ENCODE measurements at regions not wholly inside any gene's neighbourhood (a gene's known extent, or its start where the extent isn't known, plus 50 kb on each side); places are given as distances from the start of the nearest gene placed in this dataset.

GRCh38 chr6:112590326-112590725 is 243.2 kb downstream of the RFPL4B start:
- WGBS, 2 donors, result 74 to 80% methylated on average over 3 of the region's 3 CpGs
- H3K4me1 ChIP-seq, result no peaks in the 10 kb centered on the region
- no peak for TF ChIP-seq POLR2A (IDR thresholded peaks at IDR 0.05)
- no peaks in the 10 kb centered on the region for H3K36me3 ChIP-seq
- no peak overlapping the region for H3K4me3 ChIP-seq
- no peak for DNase-seq
- intact Hi-C loops (cut with DNase I), result no loop called here
- H3K27me3 ChIP-seq, result no peaks in the 10 kb centered on the region
- peaks cover 0 to 7% (median 0%) of the 10 kb centered on the region in 3 donors for H3K9me3 ChIP-seq
- no peak overlapping the region for H3K27ac ChIP-seq

- intact Hi-C loops (cut with DNase I), result no loop called here
- no peaks in the 10 kb centered on the region for H3K4me1 ChIP-seq
- H3K27me3 ChIP-seq, result no peaks in the 10 kb centered on the region
- peaks cover 0 to 7% (median 0%) of the 10 kb centered on the region in 3 donors for H3K9me3 ChIP-seq
- TF ChIP-seq POLR2A (IDR thresholded peaks at IDR 0.05), result no peak
- TF ChIP-seq, protein P1, sequence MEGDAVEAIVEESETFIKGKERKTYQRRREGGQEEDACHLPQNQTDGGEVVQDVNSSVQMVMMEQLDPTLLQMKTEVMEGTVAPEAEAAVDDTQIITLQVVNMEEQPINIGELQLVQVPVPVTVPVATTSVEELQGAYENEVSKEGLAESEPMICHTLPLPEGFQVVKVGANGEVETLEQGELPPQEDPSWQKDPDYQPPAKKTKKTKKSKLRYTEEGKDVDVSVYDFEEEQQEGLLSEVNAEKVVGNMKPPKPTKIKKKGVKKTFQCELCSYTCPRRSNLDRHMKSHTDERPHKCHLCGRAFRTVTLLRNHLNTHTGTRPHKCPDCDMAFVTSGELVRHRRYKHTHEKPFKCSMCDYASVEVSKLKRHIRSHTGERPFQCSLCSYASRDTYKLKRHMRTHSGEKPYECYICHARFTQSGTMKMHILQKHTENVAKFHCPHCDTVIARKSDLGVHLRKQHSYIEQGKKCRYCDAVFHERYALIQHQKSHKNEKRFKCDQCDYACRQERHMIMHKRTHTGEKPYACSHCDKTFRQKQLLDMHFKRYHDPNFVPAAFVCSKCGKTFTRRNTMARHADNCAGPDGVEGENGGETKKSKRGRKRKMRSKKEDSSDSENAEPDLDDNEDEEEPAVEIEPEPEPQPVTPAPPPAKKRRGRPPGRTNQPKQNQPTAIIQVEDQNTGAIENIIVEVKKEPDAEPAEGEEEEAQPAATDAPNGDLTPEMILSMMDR (IDR thresholded peaks at IDR 0.05), result no peak
- DNase-seq, result no peak
- no peak overlapping the region for H3K27ac ChIP-seq
- H3K4me3 ChIP-seq, result no peak overlapping the region
- H3K36me3 ChIP-seq, result no peaks in the 10 kb centered on the region
Measured at GRCh38 chr6:112591329-112591728, 244.2 kb downstream of the RFPL4B start.

DNA sequence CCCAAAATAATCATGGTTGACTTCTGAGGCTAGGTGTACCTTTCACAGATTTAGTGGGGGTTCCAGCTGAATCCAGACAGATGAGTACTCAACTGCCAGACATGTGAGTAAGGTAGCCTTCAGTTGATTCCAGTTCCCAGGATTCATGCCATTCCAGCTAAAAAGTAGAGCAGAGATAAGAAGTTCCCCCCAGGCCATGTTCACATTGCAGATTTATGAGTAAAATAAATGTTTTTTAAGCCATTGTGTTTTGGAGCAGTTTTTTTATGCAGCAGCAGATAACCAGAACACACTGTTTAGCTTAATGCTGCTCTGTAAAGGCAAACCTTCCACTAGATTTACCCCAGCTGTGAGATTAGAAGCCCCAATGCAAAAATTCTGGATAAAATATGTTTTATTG is 245.0 kb downstream of the RFPL4B start:
- Histone ChIP-seq H3K9me3 (peaks cover 0 to 7% (median 0%) of the 10 kb centered on the region in 3 donors), H3K27me3 (no peaks in the 10 kb centered on the region), H3K27ac (no peak overlapping the region), H3K4me3 (no peak overlapping the region), H3K36me3 (no peaks in the 10 kb centered on the region), H3K4me1 (no peaks in the 10 kb centered on the region)
- intact Hi-C loops (cut with DNase I), result no loop called here
- TF ChIP-seq, protein P1 (IDR thresholded peaks at IDR 0.05), result no peak
- no peak for TF ChIP-seq POLR2A (IDR thresholded peaks at IDR 0.05)
- no peak for DNase-seq

GRCh38 chr6:112594886-112595594 is 247.9 kb downstream of the RFPL4B start:
- peaks cover 0 to 7% (median 0%) of the 10 kb centered on the region in 3 donors for H3K9me3 ChIP-seq
- no peaks in the 10 kb centered on the region for H3K4me1 ChIP-seq
- TF ChIP-seq, protein P1 (IDR thresholded peaks at IDR 0.05), result no peak
- TF ChIP-seq POLR2A (IDR thresholded peaks at IDR 0.05), result no peak
- 29 to 50% methylated on average over 2 of the region's 2 CpGs for WGBS, 2 donors
- no peak overlapping the region for H3K27ac ChIP-seq
- no peak overlapping the region for H3K4me3 ChIP-seq
- DNase-seq, result no peak
- intact Hi-C loops (cut with DNase I), result no loop called here
- no peaks in the 10 kb centered on the region for H3K36me3 ChIP-seq
- H3K27me3 ChIP-seq, result no peaks in the 10 kb centered on the region

DNA sequence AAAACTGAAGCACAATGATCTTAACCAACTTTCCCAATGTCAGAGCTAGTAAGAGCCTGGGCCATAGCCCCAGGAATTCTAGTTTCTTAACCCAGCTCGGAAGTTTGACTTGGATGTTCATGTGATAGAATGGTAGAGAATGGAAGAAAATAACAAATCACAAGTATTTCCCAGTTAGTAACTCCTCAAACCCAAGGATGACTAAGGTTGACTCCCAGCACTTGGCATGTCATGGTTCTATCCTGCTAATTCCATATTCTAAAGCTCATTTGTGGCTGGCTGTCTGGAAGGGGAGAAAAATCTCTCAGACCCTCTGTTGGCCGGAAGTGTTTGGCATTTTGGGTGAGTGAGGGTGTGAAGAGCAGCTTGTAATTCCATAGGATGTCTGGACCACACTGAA is 248.7 kb downstream of the RFPL4B start:
- Histone ChIP-seq H3K4me1 (no peaks in the 10 kb centered on the region), H3K27me3 (no peaks in the 10 kb centered on the region), H3K9me3 (peaks cover 0 to 7% (median 0%) of the 10 kb centered on the region in 3 donors), H3K27ac (no peak overlapping the region), H3K36me3 (no peaks in the 10 kb centered on the region), H3K4me3 (no peak overlapping the region)
- WGBS, 2 donors, result 65 to 88% methylated on average over 2 of the region's 2 CpGs
- intact Hi-C loops (cut with DNase I), result no loop called here
- no peak for DNase-seq
- no peak for TF ChIP-seq POLR2A (IDR thresholded peaks at IDR 0.05)

- 87 to 88% methylated on average over 1 of the region's 1 CpG for WGBS, 2 donors
- H3K27ac ChIP-seq, result no peak overlapping the region
- DNase-seq, result no peak
- no peaks in the 10 kb centered on the region for H3K36me3 ChIP-seq
- peaks cover 0 to 7% (median 0%) of the 10 kb centered on the region in 3 donors for H3K9me3 ChIP-seq
- TF ChIP-seq POLR2A (IDR thresholded peaks at IDR 0.05), result no peak
- TF ChIP-seq, protein P1 (IDR thresholded peaks at IDR 0.05), result no peak
- no peaks in the 10 kb centered on the region for H3K4me1 ChIP-seq
- no peak overlapping the region for H3K4me3 ChIP-seq
- intact Hi-C loops (cut with DNase I), result no loop called here
- H3K27me3 ChIP-seq, result no peaks in the 10 kb centered on the region
Measured at GRCh38 chr6:112597176-112597575, 250.0 kb downstream of the RFPL4B start.

All from esophagus squamous epithelium (tissue), 5 donors.